ENCODE measurements at regions not wholly inside any gene's neighbourhood (a gene's known extent, or its start where the extent isn't known, plus 50 kb on each side); places are given as distances from the start of the nearest gene placed in this dataset.

DNA sequence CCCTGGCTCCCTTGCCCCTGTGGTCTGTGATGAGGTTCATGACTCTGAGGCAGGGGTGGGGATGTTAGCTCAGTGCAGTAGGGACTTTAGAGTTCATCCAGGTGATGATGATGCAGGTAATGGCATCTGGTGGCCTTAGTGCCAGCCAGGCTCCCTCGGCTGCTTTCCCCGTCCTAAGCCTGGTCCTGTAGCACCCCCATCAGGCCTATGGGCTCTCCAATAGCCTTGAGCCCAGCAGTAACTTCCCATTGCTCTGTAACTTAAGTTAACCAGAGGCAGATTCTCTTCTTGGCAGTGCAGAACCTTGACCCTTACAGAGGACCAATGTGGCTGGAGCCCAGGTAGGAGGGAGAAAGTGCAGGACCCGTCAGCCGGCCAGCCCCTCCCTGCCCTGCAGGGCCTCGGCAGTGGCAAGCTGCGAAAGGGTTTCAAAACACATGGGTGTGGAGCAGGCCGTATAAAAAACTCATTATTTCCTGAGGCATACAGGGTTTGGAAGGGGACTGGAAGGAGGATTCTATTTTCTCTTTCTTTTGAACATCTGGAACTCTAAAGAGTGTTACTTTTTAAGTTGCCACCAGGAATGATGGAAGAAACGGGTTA lies 406.9 kb downstream of the CDH26 start:
- Mint-ChIP-seq H3K4me3 (no peak overlapping the region), H3K27me3 (peaks cover 6% of the 10 kb centered on the region), H3K36me3 (ENCODE audit: low read depth) (peaks cover 2% of the 10 kb centered on the region), H3K4me1 (no peaks in the 10 kb centered on the region), H3K27ac (no peak overlapping the region)
- ATAC-seq (no peak), DNase-seq (no peak)
- H3K9me3 ChIP-seq (ENCODE audit: control insufficient read depth, low read length, poor library complexity, severe bottlenecking) = no peaks in the 10 kb centered on the region

DNA sequence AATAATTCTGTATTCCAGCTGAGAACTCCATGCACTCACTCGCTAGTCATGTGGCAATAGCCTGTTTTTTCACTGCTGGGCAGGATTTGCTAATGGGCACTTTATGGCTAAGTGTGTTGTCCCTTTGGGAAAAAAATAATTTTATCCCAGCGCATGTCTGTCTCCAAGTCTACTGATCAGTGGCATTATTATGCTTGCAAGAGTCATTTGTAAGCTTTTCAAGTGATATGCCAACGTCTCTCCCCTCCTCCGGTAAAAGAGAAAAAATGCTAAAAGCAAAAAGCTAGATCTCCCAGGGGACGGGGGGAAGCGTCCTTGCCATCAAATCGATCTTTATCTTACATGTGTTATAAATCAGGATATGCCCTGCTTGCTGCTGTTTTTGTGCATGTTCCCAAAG lies 407.7 kb downstream of the CDH26 start:
- DNase-seq (no peak), ATAC-seq (no peak)
- peaks cover 2% of the 10 kb centered on the region for H3K36me3 Mint-ChIP-seq (ENCODE audit: low read depth)
- H3K4me3 Mint-ChIP-seq = no peak overlapping the region
- no peaks in the 10 kb centered on the region for H3K9me3 ChIP-seq (ENCODE audit: control insufficient read depth, low read length, poor library complexity, severe bottlenecking)
- H3K27me3 Mint-ChIP-seq = peaks cover 6% of the 10 kb centered on the region
- no peaks in the 10 kb centered on the region for H3K4me1 Mint-ChIP-seq
- no peak overlapping the region for H3K27ac Mint-ChIP-seq

DNA sequence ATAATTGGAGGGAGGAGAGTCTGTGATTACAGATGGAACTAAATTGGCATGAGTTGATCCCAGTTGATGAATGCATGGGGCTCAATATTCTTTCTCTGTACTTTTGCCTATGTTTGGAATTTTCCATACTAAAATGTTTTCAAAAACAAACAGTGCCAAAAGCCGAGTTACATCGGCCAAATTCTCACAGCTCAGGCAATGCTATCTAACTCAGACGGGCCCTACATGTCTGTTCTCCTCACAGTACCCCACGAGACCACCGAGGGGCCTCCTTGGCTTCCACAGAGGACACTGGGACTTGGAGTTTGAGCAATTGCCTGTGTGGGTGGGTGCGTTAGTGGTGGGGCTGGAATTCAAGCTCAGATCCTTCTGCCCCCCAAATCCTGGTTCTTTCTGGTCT lies 413.2 kb downstream of the CDH26 start:
- H3K4me3 Mint-ChIP-seq = no peak overlapping the region
- H3K36me3 Mint-ChIP-seq (ENCODE audit: low read depth) = no peaks in the 10 kb centered on the region
- ATAC-seq (no peak), DNase-seq (no peak)
- no peak overlapping the region for H3K27ac Mint-ChIP-seq
- H3K9me3 ChIP-seq (ENCODE audit: control insufficient read depth, low read length, poor library complexity, severe bottlenecking) = no peaks in the 10 kb centered on the region
- H3K4me1 Mint-ChIP-seq = no peaks in the 10 kb centered on the region
- H3K27me3 Mint-ChIP-seq = peaks cover 24% of the 10 kb centered on the region

DNA sequence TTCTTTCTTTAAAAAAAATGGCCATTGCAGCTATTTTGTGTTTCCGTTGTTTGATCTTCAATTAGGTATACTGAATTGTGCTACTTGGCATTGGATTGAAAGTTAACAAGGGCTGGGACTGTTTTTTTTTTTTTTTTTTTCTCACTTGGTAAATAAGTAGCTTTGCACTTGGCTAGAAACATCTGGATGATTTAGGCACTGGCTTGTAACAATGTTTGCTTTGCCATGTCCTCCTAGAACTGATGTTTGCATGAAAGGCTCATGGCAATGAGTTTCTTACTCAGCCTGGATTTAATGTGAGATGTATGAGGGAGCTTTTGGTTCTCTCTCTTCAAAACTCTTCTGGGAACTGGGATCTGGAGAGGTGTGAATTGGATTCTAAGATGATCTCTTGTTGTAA lies 414.1 kb downstream of the CDH26 start:
- ATAC-seq = no peak
- H3K27me3 Mint-ChIP-seq = peaks cover 24% of the 10 kb centered on the region
- no peaks in the 10 kb centered on the region for H3K36me3 Mint-ChIP-seq (ENCODE audit: low read depth)
- no peaks in the 10 kb centered on the region for H3K4me1 Mint-ChIP-seq
- H3K4me3 Mint-ChIP-seq = no peak overlapping the region
- H3K9me3 ChIP-seq (ENCODE audit: control insufficient read depth, low read length, poor library complexity, severe bottlenecking) = no peaks in the 10 kb centered on the region
- no peak for DNase-seq
- no peak overlapping the region for H3K27ac Mint-ChIP-seq

DNA sequence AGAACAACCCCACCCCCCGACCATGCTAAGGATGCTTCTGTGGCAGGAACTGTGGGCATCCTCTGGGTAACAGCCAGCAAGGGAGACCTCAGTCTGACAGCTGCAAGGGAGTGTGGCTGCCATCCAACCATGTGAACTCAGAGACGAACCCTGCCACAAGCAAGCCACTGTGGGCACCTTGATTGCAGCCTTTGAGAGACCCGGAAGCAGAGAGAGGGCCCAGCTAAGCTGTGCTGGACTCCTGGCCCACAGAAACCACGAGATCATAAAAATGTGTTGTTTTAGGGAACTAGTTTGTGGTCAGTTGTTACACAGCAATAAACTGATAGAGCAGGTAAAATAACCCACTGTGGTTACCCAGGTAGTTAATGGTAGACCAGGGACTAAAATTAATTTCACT lies 414.6 kb downstream of the CDH26 start:
- Mint-ChIP-seq H3K27ac (no peak overlapping the region), H3K4me1 (no peaks in the 10 kb centered on the region), H3K36me3 (ENCODE audit: low read depth) (no peaks in the 10 kb centered on the region), H3K4me3 (no peak overlapping the region), H3K27me3 (peaks cover 24% of the 10 kb centered on the region)
- ATAC-seq (no peak), DNase-seq (no peak)
- H3K9me3 ChIP-seq (ENCODE audit: control insufficient read depth, low read length, poor library complexity, severe bottlenecking) = no peaks in the 10 kb centered on the region

DNA sequence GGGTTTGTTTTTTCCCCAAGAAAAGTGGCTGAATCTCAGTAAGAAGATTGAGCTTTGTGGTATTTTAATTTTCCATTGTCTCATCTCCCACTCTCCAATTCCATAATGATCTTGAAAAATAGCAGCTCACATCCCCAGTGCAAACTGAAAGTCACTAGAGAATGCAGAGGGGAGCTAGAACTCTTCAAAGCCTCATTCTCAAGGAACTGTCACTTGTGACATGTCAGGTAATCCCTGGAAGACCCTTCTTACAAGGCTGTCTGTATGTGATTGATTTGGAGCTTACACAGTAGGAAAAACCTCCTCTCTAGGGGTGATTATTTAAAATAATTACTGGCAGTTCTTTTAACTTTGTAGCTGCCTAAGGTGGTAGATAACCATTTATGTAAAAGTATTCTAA lies 420.4 kb downstream of the CDH26 start:
- H3K4me3 Mint-ChIP-seq = no peak overlapping the region
- DNase-seq (no peak), ATAC-seq (no peak)

DNA sequence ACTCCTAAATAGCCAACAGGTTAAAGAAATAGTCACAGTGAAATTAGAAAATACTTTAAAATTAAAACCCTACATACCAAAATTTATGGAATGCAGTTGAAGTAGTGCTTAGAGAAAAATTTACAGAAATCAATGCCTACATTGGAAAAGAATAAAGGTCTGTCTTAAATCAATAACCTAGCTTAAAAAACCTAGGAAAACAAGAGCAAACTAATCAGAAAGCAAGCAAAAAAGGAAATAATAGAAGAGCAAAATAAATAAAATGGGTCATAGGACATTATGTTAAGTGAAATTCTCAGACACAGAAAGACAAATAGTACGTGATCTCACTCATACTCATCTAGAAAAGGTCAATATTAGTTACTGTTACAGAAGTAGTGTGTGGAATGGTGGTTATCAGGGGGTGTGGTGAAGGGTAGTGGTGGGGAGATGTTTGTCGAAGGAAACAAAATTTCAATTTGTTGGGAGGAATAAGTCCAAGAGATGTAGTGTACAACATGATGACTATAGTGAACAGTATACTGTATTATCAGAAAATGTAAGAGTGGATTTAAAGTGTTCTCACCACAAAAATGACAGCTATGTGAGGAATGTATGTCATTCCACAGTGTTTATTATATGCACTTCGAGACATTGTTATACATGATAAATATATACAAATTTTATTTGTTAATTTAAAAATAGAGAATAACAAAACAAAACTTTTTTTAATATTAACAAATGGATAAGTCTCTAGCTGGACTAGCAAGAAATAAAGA lies 423.6 kb downstream of the CDH26 start:
- peaks cover 2% of the 10 kb centered on the region for H3K36me3 Mint-ChIP-seq (ENCODE audit: low read depth)
- no peaks in the 10 kb centered on the region for H3K4me1 Mint-ChIP-seq
- H3K9me3 ChIP-seq (ENCODE audit: control insufficient read depth, low read length, poor library complexity, severe bottlenecking) = no peaks in the 10 kb centered on the region
- ATAC-seq (no peak), DNase-seq (no peak)
- H3K27ac Mint-ChIP-seq = no peak overlapping the region
- H3K4me3 Mint-ChIP-seq = no peak overlapping the region
- no peaks in the 10 kb centered on the region for H3K27me3 Mint-ChIP-seq

More for the DNA sequence above, 420.4 kb downstream of the CDH26 start:
- no peak overlapping the region for H3K27ac Mint-ChIP-seq
- H3K4me1 Mint-ChIP-seq = no peaks in the 10 kb centered on the region
- peaks cover 15% of the 10 kb centered on the region for H3K27me3 Mint-ChIP-seq
- H3K9me3 ChIP-seq (ENCODE audit: control insufficient read depth, low read length, poor library complexity, severe bottlenecking) = no peaks in the 10 kb centered on the region
- peaks cover 2% of the 10 kb centered on the region for H3K36me3 Mint-ChIP-seq (ENCODE audit: low read depth)

DNA sequence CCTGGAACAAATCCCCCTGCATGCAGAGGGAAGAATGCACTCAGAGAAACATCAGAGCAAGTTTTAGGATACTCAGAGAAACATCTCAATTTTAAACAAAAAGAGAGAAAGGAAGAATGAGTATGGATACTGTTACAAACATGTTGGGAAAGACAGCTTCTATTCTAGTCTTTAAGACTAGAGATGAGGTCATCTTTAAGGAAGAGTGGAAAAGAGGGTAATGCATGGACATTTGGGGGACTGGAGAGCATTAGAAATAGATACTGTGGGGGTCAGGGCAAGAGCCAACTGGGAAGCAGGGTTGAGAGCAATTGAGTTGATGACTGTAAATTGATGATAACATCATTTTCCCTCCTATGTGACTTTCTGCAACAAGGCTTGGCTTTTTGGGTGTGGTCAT lies 431.2 kb downstream of the CDH26 start:
- Mint-ChIP-seq H3K4me1 (no peaks in the 10 kb centered on the region), H3K27me3 (peaks cover 6% of the 10 kb centered on the region), H3K27ac (no peak overlapping the region), H3K36me3 (ENCODE audit: low read depth) (no peaks in the 10 kb centered on the region), H3K4me3 (no peak overlapping the region)
- ATAC-seq = no peak
- DNase-seq = no peak
- H3K9me3 ChIP-seq (ENCODE audit: control insufficient read depth, low read length, poor library complexity, severe bottlenecking) = no peaks in the 10 kb centered on the region

DNA sequence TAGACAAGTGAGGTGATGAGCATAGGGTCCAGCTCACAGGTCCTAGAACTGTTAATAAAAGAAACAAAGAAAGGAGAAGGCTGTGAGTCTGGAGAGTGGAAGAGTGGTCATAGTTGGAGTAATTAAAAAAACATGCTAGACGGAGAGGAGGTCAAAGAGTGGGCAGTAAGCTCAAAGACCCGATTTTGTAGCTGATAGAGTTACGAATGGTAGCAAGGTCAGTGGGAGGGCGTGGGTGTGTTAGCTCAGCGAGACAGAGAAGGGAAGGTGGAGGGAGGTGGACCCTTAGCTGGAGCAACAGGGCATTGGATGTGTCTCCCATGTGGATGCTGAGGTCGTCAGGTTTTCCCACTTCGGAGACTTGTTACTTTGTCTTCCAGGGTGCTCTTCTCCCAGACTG lies 431.7 kb downstream of the CDH26 start:
- Mint-ChIP-seq H3K4me1 (no peaks in the 10 kb centered on the region), H3K27me3 (peaks cover 6% of the 10 kb centered on the region), H3K27ac (no peak overlapping the region), H3K36me3 (ENCODE audit: low read depth) (no peaks in the 10 kb centered on the region), H3K4me3 (no peak overlapping the region)
- DNase-seq = no peak
- no peak for ATAC-seq
- no peaks in the 10 kb centered on the region for H3K9me3 ChIP-seq (ENCODE audit: control insufficient read depth, low read length, poor library complexity, severe bottlenecking)

DNA sequence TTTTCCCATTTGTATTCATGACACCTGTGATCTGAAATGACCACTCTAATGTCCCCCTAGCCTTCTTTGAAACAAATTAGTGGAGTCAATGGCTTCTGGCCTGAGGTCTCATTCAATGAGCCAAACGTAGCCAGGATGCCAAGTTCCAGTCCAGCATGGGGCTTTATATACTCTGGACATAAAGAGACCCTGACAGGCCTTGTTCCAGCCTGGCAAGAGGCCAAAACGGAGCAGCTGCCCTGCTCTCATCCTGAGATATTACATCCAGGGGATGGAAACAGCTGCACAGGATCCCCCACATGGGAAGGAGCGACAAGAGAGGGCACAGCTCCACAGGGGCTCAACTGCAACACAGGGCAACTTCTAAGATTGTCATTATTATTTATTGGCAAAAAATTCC lies 437.8 kb downstream of the CDH26 start:
- Mint-ChIP-seq H3K4me1 (no peaks in the 10 kb centered on the region), H3K36me3 (ENCODE audit: low read depth) (peaks cover 2% of the 10 kb centered on the region), H3K4me3 (no peak overlapping the region), H3K27me3 (peaks cover 6% of the 10 kb centered on the region), H3K27ac (no peak overlapping the region)
- DNase-seq (no peak), ATAC-seq (no peak)
- H3K9me3 ChIP-seq (ENCODE audit: control insufficient read depth, low read length, poor library complexity, severe bottlenecking) = no peaks in the 10 kb centered on the region

DNA sequence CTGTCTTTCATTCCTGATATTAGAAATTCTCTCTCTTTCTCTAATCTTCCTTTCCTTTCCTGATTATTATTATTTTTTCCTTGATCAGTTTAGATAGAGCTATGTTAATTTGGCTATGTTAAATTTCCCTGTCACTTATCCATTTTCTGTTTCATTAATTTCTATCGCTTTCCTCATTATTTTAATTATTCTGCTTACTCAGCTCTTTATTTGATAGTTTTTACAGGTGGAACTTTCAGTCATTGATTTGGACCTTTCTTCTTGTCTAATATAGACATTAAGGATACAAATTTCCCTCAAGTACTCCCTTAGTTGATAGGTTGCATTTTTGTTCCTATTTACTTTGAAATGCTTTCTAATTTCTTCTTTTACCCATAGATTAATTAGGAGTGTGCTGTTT lies 442.3 kb downstream of the CDH26 start:
- Mint-ChIP-seq H3K4me1 (no peaks in the 10 kb centered on the region), H3K27me3 (peaks cover 4% of the 10 kb centered on the region), H3K4me3 (no peak overlapping the region), H3K27ac (no peak overlapping the region), H3K36me3 (ENCODE audit: low read depth) (peaks cover 2% of the 10 kb centered on the region)
- DNase-seq (no peak), ATAC-seq (no peak)
- no peaks in the 10 kb centered on the region for H3K9me3 ChIP-seq (ENCODE audit: control insufficient read depth, low read length, poor library complexity, severe bottlenecking)

DNA sequence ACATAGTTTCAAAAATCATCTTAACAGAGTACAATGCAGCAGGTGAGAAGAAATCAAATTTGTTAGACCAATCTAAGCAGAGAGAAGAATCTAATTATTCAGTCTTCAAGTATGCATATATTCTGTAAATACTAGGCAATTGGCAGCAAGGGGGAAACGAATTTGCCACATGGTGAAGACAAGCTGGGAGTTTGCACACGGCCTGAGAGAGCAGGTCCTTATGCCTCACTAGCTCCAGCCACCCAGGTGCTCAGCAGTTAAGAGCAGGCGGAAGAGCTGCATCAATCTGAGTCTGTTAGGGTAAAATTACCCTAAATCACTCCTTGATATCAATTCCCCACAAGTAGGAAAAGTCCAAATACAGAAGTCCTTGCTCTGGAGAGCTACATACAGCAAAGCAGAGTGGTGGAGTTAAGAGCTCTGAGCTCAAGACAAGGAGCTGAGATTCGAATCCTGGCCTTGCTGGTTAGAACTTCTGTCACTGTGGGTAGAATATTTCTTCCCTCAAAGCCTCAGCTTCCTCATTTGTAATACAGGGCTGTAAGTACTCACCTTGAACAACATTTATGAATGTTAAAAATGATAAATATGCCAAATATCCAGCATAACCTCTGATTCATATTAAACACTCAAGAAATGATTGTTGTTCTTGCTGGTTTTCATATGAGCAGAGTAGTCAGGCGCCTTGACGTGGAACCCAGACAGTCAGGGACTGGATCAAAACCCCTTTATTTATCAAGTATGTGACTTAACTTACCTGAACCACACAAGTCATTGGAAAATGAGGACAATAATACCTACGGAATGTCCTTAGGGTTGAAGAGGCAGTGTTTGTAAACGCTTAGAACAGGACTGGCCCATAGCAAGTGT lies 444.2 kb downstream of the CDH26 start:
- DNase-seq = no peak

DNA sequence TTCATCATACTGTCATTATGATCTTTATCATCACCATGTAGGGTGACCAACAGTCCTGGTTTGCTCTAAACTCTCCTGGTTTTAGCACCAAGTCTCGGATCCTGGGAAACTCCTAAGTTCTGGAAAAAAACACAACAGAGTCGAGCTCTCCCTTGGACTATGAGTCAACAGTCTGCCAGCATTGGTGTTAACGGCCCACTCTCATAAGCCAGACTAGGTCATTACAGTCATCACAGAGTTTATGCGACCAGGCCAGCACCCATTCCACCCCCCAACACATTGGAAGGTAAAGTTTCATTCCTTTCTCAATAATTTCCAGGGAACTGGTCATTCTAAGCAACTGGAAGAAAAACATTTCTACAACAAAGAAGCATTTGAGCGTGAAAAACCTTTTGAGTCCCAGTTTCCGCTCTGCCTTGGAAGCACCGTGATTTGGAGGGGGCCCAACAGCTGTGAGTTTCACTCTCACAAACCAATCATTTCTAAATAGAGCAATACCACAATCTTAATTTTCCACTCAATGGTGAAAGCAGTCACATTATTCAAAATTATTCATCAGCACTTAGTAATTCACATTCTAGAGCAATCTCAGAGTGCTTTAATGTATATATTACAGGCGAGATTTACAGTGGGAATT lies 445.0 kb downstream of the CDH26 start:
- H3K36me3 Mint-ChIP-seq (ENCODE audit: low read depth) = no peaks in the 10 kb centered on the region
- no peaks in the 10 kb centered on the region for H3K4me1 Mint-ChIP-seq
- DNase-seq (no peak), ATAC-seq (no peak)
- H3K9me3 ChIP-seq (ENCODE audit: control insufficient read depth, low read length, poor library complexity, severe bottlenecking) = no peaks in the 10 kb centered on the region
- peaks cover 4% of the 10 kb centered on the region for H3K27me3 Mint-ChIP-seq
- no peak overlapping the region for H3K27ac Mint-ChIP-seq
- H3K4me3 Mint-ChIP-seq = no peak overlapping the region

More for the DNA sequence above, 444.2 kb downstream of the CDH26 start:
- H3K9me3 ChIP-seq (ENCODE audit: control insufficient read depth, low read length, poor library complexity, severe bottlenecking) = no peaks in the 10 kb centered on the region
- Mint-ChIP-seq H3K4me3 (no peak overlapping the region), H3K27me3 (peaks cover 4% of the 10 kb centered on the region), H3K36me3 (ENCODE audit: low read depth) (peaks cover 2% of the 10 kb centered on the region), H3K27ac (no peak overlapping the region), H3K4me1 (no peaks in the 10 kb centered on the region)
- no peak for ATAC-seq
